Ramos (cell line): ENCODE measurements at regions not wholly inside any gene's neighbourhood (a gene's known extent, or its start where the extent isn't known, plus 50 kb on each side); places are given as distances from the start of the nearest gene placed in this dataset.

Source experiments
- in situ Hi-C: fragments of 300-500 bp; cut with MboI; formaldehyde crosslinking; loops from one replicate; pipeline ENCODE4 v1.14.3; 2022; ENCODE audit warnings: low sequenced_read_pairs; ENCODE audit not compliant: unreplicated experiment

DNA sequence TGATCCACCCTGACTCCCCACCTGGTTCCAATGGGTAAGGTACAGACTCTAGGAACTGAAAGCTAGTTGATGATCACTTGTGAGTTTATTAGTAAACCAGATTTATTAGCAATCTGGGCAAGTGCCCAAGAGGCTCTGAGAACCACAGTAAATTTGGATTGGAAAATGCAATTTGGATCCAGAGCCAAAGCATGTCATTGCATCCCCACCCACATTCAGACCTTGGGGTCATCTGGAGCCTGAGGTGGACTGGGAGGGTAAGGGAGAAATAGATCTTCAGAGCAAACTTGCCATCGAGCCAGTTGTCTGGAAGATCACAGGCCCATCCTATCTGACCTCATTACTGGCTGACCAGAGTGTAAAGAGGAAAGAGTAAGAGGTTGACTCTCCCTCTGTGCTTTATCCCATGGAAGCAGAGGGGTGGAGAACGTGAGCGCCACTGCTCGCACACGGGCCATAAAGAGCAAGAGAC, 78.7 kb upstream of the RASGEF1B start:
- in situ Hi-C loops: no loop called here

DNA sequence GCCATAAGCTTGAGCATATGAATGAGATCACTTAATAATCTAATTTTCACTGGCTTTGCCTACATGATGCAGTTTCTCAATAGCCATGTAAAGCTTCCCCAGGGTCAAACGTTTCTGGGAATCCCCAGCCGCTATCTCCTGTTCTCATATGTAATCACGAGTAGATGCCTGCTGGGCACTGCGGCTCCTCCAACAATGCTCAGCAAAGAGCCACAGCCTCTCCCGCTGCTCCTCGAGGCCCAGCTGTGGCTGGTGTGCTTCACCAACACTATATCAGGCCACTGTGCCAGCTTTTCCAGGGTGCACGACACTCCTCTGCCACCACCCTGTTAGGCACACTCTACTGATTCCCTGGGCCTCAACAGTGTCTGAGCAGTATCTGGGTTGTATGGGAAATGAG, 78.3 kb upstream of the RASGEF1B start:
- in situ Hi-C loops: no loop called here

DNA sequence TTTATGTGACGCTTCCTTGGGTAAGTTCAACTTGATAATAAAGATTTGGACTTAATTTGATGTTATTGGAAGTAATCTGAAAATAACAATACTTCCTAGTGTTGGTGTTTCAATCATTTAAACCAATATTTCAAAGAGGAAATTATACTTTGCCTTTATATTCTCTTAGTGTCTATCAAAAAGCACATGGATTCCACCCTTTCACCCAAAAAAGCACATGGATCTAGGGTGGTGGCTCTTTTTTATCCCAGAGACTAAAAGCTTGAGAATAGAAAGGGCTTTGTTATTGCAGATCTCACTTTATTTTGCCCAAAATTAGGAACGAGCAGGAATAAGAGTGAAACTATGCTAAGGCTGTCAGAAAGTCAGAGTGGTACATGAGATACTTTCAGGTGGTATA, 75.1 kb upstream of the RASGEF1B start:
- in situ Hi-C loops: no loop called here

DNA sequence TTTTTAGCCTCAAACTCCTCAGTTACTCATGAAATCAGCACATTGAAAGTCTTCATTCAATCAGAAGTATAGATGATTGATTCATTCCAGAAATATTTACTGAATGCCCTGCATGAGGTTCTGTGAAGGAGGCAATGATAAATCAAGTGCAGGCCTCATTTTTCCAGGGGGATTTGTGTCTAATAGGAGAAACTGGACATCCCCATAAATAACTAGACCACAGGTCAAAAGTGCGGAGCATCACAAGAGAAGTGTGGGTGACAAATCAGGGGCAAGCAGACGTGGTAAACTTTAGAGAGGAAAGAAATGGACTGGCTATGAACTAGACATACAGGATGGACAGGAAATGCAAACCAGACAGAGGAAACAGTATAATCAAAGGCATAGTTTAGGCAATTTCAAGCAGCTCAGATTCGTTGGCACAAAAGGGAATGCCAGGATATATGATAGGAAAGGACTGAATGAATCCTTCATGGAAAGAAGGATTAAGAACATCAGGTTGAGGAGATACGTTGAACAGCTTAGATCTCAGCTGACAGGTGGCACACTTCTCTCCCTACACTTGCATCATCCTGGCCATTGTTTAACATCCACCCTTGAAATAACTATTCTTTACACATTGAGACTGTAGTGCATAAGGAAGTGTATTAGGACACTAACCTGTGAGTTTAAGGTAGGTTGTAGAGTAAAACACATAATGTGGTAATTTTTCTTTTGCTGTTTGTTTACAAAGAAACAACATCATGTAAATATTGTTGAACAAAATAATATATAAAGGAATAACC, 69.6 kb upstream of the RASGEF1B start:
- in situ Hi-C loops: no loop called here

DNA sequence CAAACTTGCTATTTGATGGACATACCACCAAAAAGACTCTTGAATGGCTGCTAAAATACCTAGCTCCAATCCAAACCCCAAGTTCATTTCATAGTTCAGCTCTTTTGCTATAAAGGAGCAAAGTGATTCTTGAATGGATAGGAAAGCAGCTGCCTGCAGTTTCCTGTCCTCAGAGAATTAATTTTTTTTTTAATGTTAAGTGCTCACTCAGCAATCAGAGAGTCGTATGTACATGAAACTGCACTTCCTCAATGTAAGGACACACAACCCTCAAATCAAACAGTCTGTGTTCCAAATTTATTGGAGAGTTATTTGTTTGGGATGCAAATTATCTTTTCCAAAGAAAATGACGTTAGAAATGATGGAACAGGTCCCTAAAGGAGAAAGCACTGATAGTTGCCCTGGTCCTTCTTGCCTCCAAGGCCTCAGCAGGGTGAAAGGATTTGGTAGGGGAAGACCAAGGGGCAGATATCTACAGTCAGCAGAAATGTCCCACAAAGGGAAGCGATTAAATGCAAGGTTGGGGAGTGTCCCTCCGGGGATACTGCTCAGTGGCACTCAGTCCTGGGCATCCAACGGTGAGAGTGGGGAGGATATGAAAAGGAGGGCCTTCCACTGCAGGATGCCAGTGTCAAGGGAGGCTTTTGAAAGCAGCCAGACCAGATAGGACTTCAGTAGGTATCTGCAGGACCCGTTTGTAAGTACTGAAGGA, 67.2 kb upstream of the RASGEF1B start:
- in situ Hi-C loops: no loop called here

DNA sequence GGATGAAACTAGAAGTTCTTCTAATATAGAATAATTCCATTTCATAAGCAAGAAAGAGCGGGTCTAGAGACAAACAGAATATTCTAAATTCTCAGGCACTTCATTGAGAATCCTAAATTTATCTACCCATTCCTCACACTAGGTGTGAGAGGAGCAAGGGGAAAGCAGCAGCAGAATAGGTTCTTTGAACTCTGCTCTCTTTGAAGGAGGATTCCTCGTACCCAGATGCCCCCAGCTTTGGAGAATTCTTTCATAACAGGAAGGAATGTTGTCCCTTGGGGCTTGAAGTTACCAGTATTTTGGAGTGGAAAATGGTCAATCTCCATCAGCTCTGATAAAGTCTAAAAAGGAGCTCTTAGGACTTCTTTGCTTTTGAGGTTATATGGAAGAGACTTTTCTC, 59.7 kb upstream of the RASGEF1B start:
- in situ Hi-C loops: no loop called here

DNA sequence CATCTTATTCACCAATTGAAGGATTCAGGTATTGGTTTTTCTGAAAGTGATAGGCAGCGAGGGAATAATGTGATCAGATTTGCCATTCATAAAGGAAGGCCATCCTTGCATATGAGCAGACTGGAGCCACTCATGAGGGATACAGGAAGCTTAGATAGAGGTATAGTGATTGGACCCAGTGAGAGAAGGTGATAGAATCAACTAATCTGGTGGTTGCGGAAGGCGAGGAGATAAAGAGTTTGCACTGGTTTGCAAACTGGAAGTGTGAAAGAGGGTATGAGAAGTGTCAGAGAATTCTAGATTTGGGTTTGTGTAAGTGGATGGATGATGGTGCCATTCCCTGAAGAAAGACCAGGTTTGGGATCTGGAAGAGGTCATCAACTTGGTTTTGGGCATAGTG, 57.3 kb upstream of the RASGEF1B start:
- in situ Hi-C loops: no loop called here

DNA sequence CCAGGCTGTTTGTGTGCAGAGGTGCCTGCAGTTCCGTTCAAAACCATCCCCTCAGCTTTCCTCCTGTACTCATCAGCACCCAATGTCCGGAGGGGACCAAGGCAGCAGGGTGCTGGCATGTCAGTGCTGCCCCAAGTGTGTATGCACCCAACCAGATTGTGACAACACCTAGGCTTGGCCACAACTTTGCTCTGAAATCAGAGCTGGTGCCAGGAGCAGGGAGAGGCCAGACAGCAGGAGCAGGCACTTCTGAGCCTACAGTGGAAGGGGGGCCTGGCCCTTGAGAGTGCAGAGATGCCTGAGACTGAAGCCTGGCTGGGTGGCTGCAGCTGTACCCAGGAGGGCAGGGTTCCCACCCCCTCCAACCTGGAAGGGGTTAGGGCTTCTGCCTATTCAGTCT, 56.5 kb upstream of the RASGEF1B start:
- in situ Hi-C loops: no loop called here

DNA sequence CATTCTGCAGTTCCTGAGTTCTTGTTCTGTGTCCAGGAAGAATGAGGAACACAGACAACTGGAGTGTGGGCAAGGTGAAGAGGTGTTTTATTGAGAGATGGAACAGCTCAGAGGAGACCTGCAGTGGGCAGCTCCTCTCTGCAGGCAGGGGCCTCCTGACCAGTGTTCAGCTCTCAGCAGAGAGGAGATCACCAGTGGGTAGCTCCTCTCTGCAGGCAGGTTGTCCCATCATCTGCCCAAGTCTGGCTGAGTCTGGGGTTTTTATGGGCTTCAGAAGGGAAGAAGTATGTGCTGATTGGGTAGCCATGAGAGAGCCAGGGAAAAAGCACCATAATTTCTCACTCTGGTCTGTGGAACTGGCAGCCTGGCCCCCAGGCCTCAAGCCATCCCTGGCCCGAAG, 56.0 kb upstream of the RASGEF1B start:
- in situ Hi-C loops: no loop called here

DNA sequence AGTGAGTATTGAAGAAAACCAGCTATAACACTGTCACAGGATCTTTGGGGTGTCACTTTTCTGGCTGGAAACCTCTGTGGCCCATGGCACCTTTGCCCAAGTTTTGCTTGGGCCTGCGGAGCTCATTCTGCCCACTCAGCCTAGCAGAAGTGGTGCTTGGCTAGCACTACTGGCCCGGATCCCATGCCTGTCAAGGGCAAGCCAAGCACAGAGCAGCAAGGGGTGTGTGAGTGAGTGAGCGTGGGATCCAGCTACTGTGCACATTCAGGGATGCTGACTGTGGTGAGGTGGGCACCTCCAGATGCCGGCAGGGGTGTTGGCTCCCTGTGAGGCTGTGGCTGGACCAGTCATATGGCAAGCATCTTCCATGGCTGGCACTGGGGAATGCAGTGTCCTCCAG, 55.4 kb upstream of the RASGEF1B start:
- in situ Hi-C loops: no loop called here

DNA sequence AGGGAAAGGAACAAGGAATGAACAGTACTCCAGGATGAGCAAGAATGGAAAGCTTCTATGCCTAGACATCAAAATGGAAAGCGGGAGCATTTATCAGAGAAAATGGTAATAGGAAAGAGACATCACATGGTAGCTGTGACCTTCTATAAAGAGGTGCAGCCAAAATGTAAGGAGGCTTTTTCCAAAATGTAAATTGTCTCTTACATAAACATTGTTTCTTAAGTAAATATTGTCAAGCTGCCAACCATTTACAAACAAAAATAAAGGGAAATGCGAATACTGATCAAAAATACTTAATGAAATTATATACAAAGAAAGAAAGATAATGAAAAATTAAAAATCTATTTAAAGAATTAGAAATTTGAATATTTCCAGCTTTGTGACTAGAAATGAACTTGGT, 55.0 kb upstream of the RASGEF1B start:
- in situ Hi-C loops: no loop called here

DNA sequence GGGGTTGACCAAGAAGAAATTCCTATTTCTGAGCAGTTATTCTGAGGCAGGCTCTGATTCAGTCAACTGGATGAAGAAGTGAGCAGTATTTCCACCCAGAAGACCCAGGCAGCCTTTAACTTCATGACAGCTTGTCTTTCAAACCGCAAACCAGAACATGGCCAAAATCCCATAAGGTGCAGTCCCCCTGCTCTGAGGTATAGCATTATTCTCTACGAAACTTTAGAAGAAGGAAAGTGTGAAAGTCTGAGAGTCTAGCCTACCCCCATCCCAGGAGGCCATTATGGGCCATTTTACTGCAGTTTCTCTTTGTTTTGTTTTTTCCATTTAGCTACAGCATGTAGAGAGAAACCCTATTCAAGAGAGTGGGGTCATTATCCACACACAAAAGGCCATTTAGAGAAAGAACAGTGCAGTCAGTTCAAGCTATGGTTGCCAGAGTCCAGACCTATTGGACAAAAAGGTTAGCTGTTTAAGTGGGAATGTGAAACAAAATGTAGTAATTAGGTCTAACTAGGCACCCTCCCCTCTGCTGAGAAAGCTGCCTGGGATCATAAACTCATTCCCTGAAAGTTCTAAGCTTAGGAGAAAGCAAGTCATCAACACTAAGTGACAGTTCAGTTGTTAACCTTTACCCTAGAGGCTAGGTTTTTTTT, 52.1 kb upstream of the RASGEF1B start:
- in situ Hi-C loops: no loop called here

DNA sequence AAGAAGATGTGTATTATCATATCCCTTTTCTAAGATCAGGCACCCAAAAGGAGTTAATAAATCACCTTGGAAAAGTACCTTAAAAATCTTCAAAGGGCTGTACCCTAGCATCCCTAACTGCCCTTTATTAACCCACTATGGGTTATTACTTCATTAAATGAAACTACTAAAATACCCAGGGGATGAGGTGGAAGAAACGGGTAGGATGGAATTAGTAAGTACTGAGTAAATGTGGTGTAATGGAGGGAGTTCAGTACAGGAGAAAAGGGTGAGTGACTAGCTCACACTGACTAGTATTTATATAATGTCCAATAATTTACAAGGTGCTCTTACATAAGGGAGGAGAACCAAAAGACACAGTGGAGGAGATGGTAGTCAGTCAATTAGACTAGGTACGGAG, 51.0 kb upstream of the RASGEF1B start:
- in situ Hi-C loops: no loop called here

DNA sequence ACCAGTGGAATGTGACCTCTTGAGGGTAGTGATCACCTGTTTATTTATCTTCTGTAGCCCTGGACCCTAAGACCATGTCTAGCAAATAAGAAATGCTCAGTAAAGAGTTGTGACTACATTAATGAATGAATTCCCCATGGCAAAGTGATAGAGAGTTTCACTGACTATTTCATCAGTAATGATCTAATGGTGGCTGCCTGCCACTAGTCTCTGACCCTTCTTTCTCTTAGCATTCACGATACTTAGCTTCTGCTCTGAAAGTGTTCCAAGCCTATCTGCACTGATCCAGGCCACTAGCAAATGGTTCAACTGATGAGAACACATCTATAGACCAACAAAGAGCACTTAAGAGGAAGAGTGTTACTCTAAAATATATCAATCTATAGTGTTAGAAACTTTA, 50.0 kb upstream of the RASGEF1B start:
- in situ Hi-C loops: no loop called here
